ENCODE measurements at regions not wholly inside any gene's neighbourhood (a gene's known extent, or its start where the extent isn't known, plus 50 kb on each side); places are given as distances from the start of the nearest gene placed in this dataset.

GRCh38 chr10:28360175-28360574 is 57.3 kb upstream of the MPP7 start:
- no peak overlapping the region for H2AFZ ChIP-seq (replicated peaks; ENCODE audit: low read length, poor library complexity)
- no peak overlapping the region for H4K91ac ChIP-seq (ENCODE audit: insufficient read depth, low read depth, low read length)
- H3K4me3 ChIP-seq (ENCODE audit: insufficient read depth, low read depth, low read length): no peak overlapping the region
- no peaks in the 10 kb centered on the region for H4K20me1 ChIP-seq (ENCODE audit: insufficient read depth, low read length)
- no peak overlapping the region for H2BK20ac ChIP-seq (ENCODE audit: low read depth, low read length)
- no peak overlapping the region for H3K18ac ChIP-seq (ENCODE audit: low read depth, low read length)
- H3K27me3 ChIP-seq (ENCODE audit: control insufficient read depth, insufficient read depth, low read length): peaks cover 9% of the 10 kb centered on the region
- intact Hi-C loops (cut with micrococcal nuclease) (no loop called here), in situ Hi-C loops (cut with MboI; ENCODE audit: low sequenced_read_pairs) (no loop called here), dilution Hi-C loops (cut with HindIII; ENCODE audit: low sequenced_read_pairs, unreplicated experiment) (no loop called here)
- ATAC-seq (ENCODE audit: low read depth): no peak
- no peak overlapping the region for H2BK15ac ChIP-seq (ENCODE audit: low read depth, low read length)
- POLR2A ChIA-PET (ENCODE audit: unreplicated experiment): no interaction called here
- H3K4me2 ChIP-seq (ENCODE audit: low read depth, low read length): no peak overlapping the region
- H3K27ac ChIP-seq (ENCODE audit: insufficient read depth, low read length): no peak overlapping the region
- CTCF ChIA-PET: no interaction called here
- no peaks in the 10 kb centered on the region for H3K79me1 ChIP-seq (ENCODE audit: low read depth in 1 of 2, low read length in 2 of 2)
- H3K9me1 ChIP-seq (ENCODE audit: insufficient read depth, low read length): no peaks in the 10 kb centered on the region
- H3K23ac ChIP-seq (ENCODE audit: low read depth, low read length): no peak overlapping the region
- no peak overlapping the region for H4K5ac ChIP-seq (ENCODE audit: low read depth, low read length)
- no CpG with 5 or more reads among the region's 4 CpGs for WGBS, 2 experiments (ENCODE audit: extremely low coverage in 2 of 2, insufficient read length in 1 of 2)
- BruUV-seq (replicated peaks): no TSS peak
- DNase-seq: no peak
- no peak overlapping the region for H3K56ac ChIP-seq (ENCODE audit: extremely low read depth, insufficient read depth, low read length)
- H2AK9ac ChIP-seq (replicated peaks; ENCODE audit: low read depth, low read length, poor library complexity): no peak overlapping the region
- no peak overlapping the region for H2BK120ac ChIP-seq (ENCODE audit: low read depth, low read length)
- no peaks in the 10 kb centered on the region for H3K9me3 ChIP-seq (ENCODE audit: control insufficient read depth, insufficient read depth, low read length)
- H2BK5ac ChIP-seq (ENCODE audit: low read depth, low read length, poor library complexity, severe bottlenecking): no peak overlapping the region
- no peak overlapping the region for H2AK5ac ChIP-seq (ENCODE audit: low read depth, low read length)
- H3K9ac ChIP-seq (ENCODE audit: low read depth, low read length): no peak overlapping the region
- no peak overlapping the region for H4K8ac ChIP-seq (ENCODE audit: low read depth in 2 of 2, low read length in 2 of 2)
- TF ChIP-seq RFX5 (IDR thresholded peaks at IDR 0.05; ENCODE audit: low read depth, low read length): no peak
- no peaks in the 10 kb centered on the region for H3K4me1 ChIP-seq (ENCODE audit: control insufficient read depth, insufficient read depth, low read length)
- no peak overlapping the region for H3K14ac ChIP-seq (replicated peaks; ENCODE audit: low read depth, low read length)
- no peaks in the 10 kb centered on the region for H3K36me3 ChIP-seq (ENCODE audit: control insufficient read depth, insufficient read depth, low read length)
- H3K4ac ChIP-seq (ENCODE audit: low read depth, low read length): no peak overlapping the region

All from IMR-90 (cell line).